Activated CD8-positive, alpha-beta memory T cell treated with anti-CD3 and anti-CD28 coated beads for 4 hours (primary cell): ENCODE measurements at regions not wholly inside any gene's neighbourhood (a gene's known extent, or its start where the extent isn't known, plus 50 kb on each side); places are given as distances from the start of the nearest gene placed in this dataset.
"Not testable (repeated sequence)": the region's sequence is repeated elsewhere in the genome, so short reads cannot be mapped to it uniquely, and the experiment has no call there.

Source experiments
- DNase-seq, 2 donors: peaks; one replicate each; pipeline ENCODE4 v3.0.0-alpha.2; 2020; ENCODE audit warnings: low read depth in 2 of 2

GRCh38 chr10:64014281-64014680 is 493.1 kb downstream of the REEP3 start:
- no peak for DNase-seq

GRCh38 chr10:64023926-64024470 is 502.8 kb downstream of the REEP3 start:
- DNase-seq = no peak

GRCh38 chr10:64033711-64034110 is 512.5 kb downstream of the REEP3 start:
- DNase-seq = no peak

GRCh38 chr10:64036321-64036930 is 515.2 kb downstream of the REEP3 start:
- no peak for DNase-seq

GRCh38 chr10:64037071-64037661 is 516.0 kb downstream of the REEP3 start:
- DNase-seq = no peak

GRCh38 chr10:64038107-64038506 is 516.9 kb downstream of the REEP3 start:
- DNase-seq = no peak

- no peak for DNase-seq
Measured at GRCh38 chr10:64039198-64039597, 518.0 kb downstream of the REEP3 start.

- DNase-seq = no peak
Measured at GRCh38 chr10:64040781-64041180, 519.6 kb downstream of the REEP3 start.

- DNase-seq = peak; percentile 52 to 55
Measured at GRCh38 chr10:64041185-64041988, 520.2 kb downstream of the REEP3 start.

- DNase-seq = no peak
Measured at GRCh38 chr10:64041989-64042490, 520.8 kb downstream of the REEP3 start.

- no peak for DNase-seq
Measured at GRCh38 chr10:64044098-64044497, 522.9 kb downstream of the REEP3 start.

GRCh38 chr10:64044957-64045632 is 523.9 kb downstream of the REEP3 start:
- DNase-seq = not testable (repeated sequence)

- no peak for DNase-seq
Measured at GRCh38 chr10:64054392-64054791, 533.2 kb downstream of the REEP3 start.

GRCh38 chr10:64059884-64060283 is 538.7 kb downstream of the REEP3 start:
- DNase-seq = no peak

- DNase-seq = no peak
Measured at GRCh38 chr10:64060389-64060788, 539.2 kb downstream of the REEP3 start.

GRCh38 chr10:64062793-64063192 is 541.6 kb downstream of the REEP3 start:
- DNase-seq = no peak

- DNase-seq = no peak
Measured at GRCh38 chr10:64067009-64067606, 545.9 kb downstream of the REEP3 start.

GRCh38 chr10:64067859-64068258 is 546.7 kb downstream of the REEP3 start:
- no peak for DNase-seq

GRCh38 chr10:64070241-64070640 is 549.0 kb downstream of the REEP3 start:
- DNase-seq = no peak

- no peak for DNase-seq
Measured at GRCh38 chr10:64071218-64071617, 550.0 kb downstream of the REEP3 start.

GRCh38 chr10:64075604-64076003 is 554.4 kb downstream of the REEP3 start:
- DNase-seq = no peak
